GM12878 (cell line): ENCODE measurements at regions not wholly inside any gene's neighbourhood (a gene's known extent, or its start where the extent isn't known, plus 50 kb on each side); places are given as distances from the start of the nearest gene placed in this dataset.

Experiments used
- ATAC-seq: fragments of 200-7000 bp; cut with Tn5 transposase; 3 replicates; pipeline ENCODE4 v1.9.1; 2020; ENCODE audit warnings: mild to moderate bottlenecking, moderate library complexity
- BruUV-seq: library from RNA; stranded (reverse); fragments of 400-500 nt; replicated peaks from 2 replicates; lab custom pipeline; 2021; lab: Mats Ljungman, UMichigan
- CTCF ChIA-PET: fragments of 300-600 bp; sonication (Branson Sonifier 250); formaldehyde crosslinking; extraction: SDS; loops from one replicate; lab custom pipeline; 2021; ENCODE audit warnings: inconsistent platforms; lab: Yijun Ruan, JAX
- POLR2A ChIA-PET: fragments of 350-600 bp; formaldehyde crosslinking; extraction: SDS; loops from one replicate; lab custom pipeline; 2021; ENCODE audit warnings: inconsistent platforms; lab: Charles Lee
- RAD21 ChIA-PET: fragments of 300-600 bp; sonication (Branson Sonifier 250); formaldehyde crosslinking; loops from one replicate; lab custom pipeline; 2023; ENCODE audit warnings: antibody characterized with exemption; ENCODE audit not compliant: unreplicated experiment; lab: Charles Lee
- SMC1A ChIA-PET: fragments of 300-600 bp; sonication (Branson Sonifier 250); formaldehyde crosslinking; loops from one replicate; lab custom pipeline; 2023; ENCODE audit not compliant: unreplicated experiment, uncharacterized antibody; lab: Charles Lee
- DNase-seq: peaks from one replicate; pipeline ENCODE4 v3.0.0-alpha.2; 2011; ENCODE audit warnings: low read depth, low spot score
- FAIRE-seq: peaks from 3 replicates; lab custom pipeline; 2011; peaks lifted over from hg19 to GRCh38; lab: Jason Lieb, UNC
- H2AFZ ChIP-seq: 2 replicates; pipeline ENCODE4 v1.6.0; 2011; ENCODE audit warnings: low read depth, low read length, control low read depth; ENCODE audit not compliant: control insufficient read depth
- H3K27ac ChIP-seq: 2 replicates; pipeline ENCODE4 v1.5.1; 2011; ENCODE audit warnings: control low read depth; ENCODE audit not compliant: control insufficient read depth, insufficient read depth
- H3K27me3 ChIP-seq, 2 experiments: replicated peaks in 1 of 2; 2 replicates each; pipeline versions ENCODE4 v1.6.0 to v1.6.1; 2011; ENCODE audit warnings: low read length in 1 of 2; ENCODE audit not compliant: control insufficient read depth in 2 of 2, insufficient read depth in 2 of 2
- H3K36me3 ChIP-seq, 2 experiments: 2 replicates each; pipeline ENCODE4 v1.5.1; 2011; ENCODE audit warnings: low read length in 1 of 2; ENCODE audit not compliant: control insufficient read depth in 2 of 2, insufficient read depth in 2 of 2
- H3K4me1 ChIP-seq: 2 replicates; pipeline ENCODE4 v1.6.1; 2011; ENCODE audit warnings: mild to moderate bottlenecking, low read length, moderate library complexity, mixed read lengths; ENCODE audit not compliant: control insufficient read depth, insufficient read depth
- H3K4me2 ChIP-seq: 2 replicates; pipeline ENCODE4 v1.6.0; 2011; ENCODE audit warnings: control low read depth; ENCODE audit not compliant: control insufficient read depth, insufficient read depth
- H3K4me3 ChIP-seq: fragments of 200-600 bp; sonication (generic); 2 replicates; pipeline ENCODE4 v1.5.1; 2016
- H3K79me2 ChIP-seq: 2 replicates; pipeline ENCODE4 v1.6.0; 2011; ENCODE audit warnings: low read length; ENCODE audit not compliant: control insufficient read depth, insufficient read depth
- H3K9ac ChIP-seq: 2 replicates; pipeline ENCODE4 v1.8.0; 2011; ENCODE audit warnings: low read length, control low read depth, mixed read lengths; ENCODE audit not compliant: control insufficient read depth, insufficient read depth
- H3K9me3 ChIP-seq: replicated peaks from 3 replicates; pipeline ENCODE4 v1.5.1; 2011; ENCODE audit warnings: mild to moderate bottlenecking, low read length; ENCODE audit not compliant: control insufficient read depth, insufficient read depth
- H4K20me1 ChIP-seq: 2 replicates; pipeline ENCODE4 v1.6.0; 2011; ENCODE audit not compliant: control insufficient read depth, insufficient read depth
- CBFB ChIP-seq: IDR thresholded peaks from 2 replicates; pipeline ENCODE4 v1.6.1; 2016; ENCODE audit warnings: antibody characterized with exemption, low read depth
- HCFC1 ChIP-seq: fragments of 150-350 bp; IDR thresholded peaks from 2 replicates; pipeline ENCODE4 v1.6.1; 2014; ENCODE audit warnings: low read length
- LARP7 ChIP-seq: fragments of 450-650 bp; IDR thresholded peaks from 2 replicates; pipeline ENCODE4 v1.6.1; 2017; ENCODE audit warnings: mild to moderate bottlenecking
- MEF2B ChIP-seq: fragments of 450-650 bp; IDR thresholded peaks from 2 replicates; pipeline ENCODE4 v1.6.1; 2018; ENCODE audit warnings: mild to moderate bottlenecking, moderate library complexity; ENCODE audit not compliant: partially characterized antibody, poor library complexity, severe bottlenecking
- MYB ChIP-seq: fragments of 150-350 bp; IDR thresholded peaks from 2 replicates; pipeline ENCODE4 v1.6.1; 2014; ENCODE audit warnings: mild to moderate bottlenecking, low read depth, low read length, borderline replicate concordance
- TCF7 ChIP-seq: IDR thresholded peaks from 2 replicates; pipeline ENCODE4 v1.6.1; 2014; ENCODE audit warnings: antibody characterized with exemption, borderline replicate concordance
- WGBS: methylation state at CpG from one replicate; pipeline ENCODE4 v1.1.6; 2016; ENCODE audit warnings: low lambda C conversion rate; ENCODE audit not compliant: insufficient replicate concordance, insufficient coverage; ENCODE audit errors: missing lambda C conversion rate; 5-methylcytosine and 5-hydroxymethylcytosine counted together
- in situ Hi-C: fragments of 300-500 bp; cut with MboI; formaldehyde crosslinking; loops from 9 replicates; pipeline ENCODE4 v1.14.3; 2018; ENCODE audit warnings: mixed read lengths
- intact Hi-C: fragments of 100-400 bp; cut with micrococcal nuclease; formaldehyde crosslinking; loops from one replicate; pipeline ENCODE4 v1.14.2; 2022; ENCODE audit not compliant: unreplicated experiment
- TF ChIP-seq, protein P1 (sequence below): fragments of 450-650 bp; IDR thresholded peaks from 2 replicates; pipeline ENCODE4 v1.6.1; 2017; ENCODE audit warnings: low read depth, mild to moderate bottlenecking, moderate library complexity
- TF ChIP-seq, protein P2 (sequence below): fragments of 150-350 bp; IDR thresholded peaks from 2 replicates; pipeline ENCODE4 v1.6.1; 2014; ENCODE audit warnings: mild to moderate bottlenecking, low read depth, low read length
- TF ChIP-seq, protein P3 (sequence below): IDR thresholded peaks from 2 replicates; pipeline ENCODE4 v1.6.1; 2012; ENCODE audit warnings: low read depth, low read length, improper control_type of control experiment
- TF ChIP-seq, protein P4 (sequence below): fragments of 450-650 bp; IDR thresholded peaks from 2 replicates; pipeline ENCODE4 v1.6.1; 2014; ENCODE audit warnings: mild to moderate bottlenecking

DNA sequence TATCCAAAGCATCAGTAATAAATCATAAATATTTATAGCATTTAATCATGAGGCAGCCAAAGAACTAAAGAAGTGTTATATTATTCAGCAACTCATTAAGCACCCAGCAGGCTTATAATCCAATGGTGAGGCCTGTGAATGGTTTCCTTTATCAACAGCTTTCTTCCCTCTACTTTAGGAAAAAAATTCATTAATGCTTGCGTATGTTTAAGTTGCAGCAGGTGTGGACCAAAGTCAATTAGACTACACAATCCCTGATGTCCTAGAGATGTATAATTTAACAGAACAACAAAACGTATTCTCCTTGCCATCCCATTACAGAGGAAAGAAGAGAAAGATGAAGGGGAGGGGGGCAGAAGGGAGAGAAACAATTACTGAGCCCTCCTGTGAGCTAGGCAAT is 87.7 kb upstream of the MAGI3 start:
- H3K9ac ChIP-seq = no peak overlapping the region
- H3K4me3 ChIP-seq = no peak overlapping the region
- no peak for ATAC-seq
- FAIRE-seq = no peak
- intact Hi-C loops (no loop called here), in situ Hi-C loops (no loop called here)
- ChIA-PET RAD21 (no interaction called here), CTCF (no interaction called here), SMC1A (no interaction called here), POLR2A (no interaction called here)
- H3K79me2 ChIP-seq = no peaks in the 10 kb centered on the region
- TF ChIP-seq, protein P1, sequence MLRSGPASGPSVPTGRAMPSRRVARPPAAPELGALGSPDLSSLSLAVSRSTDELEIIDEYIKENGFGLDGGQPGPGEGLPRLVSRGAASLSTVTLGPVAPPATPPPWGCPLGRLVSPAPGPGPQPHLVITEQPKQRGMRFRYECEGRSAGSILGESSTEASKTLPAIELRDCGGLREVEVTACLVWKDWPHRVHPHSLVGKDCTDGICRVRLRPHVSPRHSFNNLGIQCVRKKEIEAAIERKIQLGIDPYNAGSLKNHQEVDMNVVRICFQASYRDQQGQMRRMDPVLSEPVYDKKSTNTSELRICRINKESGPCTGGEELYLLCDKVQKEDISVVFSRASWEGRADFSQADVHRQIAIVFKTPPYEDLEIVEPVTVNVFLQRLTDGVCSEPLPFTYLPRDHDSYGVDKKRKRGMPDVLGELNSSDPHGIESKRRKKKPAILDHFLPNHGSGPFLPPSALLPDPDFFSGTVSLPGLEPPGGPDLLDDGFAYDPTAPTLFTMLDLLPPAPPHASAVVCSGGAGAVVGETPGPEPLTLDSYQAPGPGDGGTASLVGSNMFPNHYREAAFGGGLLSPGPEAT = no peak
- TF ChIP-seq HCFC1 (no peak), TCF7 (no peak), MEF2B (no peak), CBFB (no peak), LARP7 (no peak), MYB (no peak)
- TF ChIP-seq, protein P2, sequence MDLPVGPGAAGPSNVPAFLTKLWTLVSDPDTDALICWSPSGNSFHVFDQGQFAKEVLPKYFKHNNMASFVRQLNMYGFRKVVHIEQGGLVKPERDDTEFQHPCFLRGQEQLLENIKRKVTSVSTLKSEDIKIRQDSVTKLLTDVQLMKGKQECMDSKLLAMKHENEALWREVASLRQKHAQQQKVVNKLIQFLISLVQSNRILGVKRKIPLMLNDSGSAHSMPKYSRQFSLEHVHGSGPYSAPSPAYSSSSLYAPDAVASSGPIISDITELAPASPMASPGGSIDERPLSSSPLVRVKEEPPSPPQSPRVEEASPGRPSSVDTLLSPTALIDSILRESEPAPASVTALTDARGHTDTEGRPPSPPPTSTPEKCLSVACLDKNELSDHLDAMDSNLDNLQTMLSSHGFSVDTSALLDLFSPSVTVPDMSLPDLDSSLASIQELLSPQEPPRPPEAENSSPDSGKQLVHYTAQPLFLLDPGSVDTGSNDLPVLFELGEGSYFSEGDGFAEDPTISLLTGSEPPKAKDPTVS = no peak
- TF ChIP-seq, protein P3, sequence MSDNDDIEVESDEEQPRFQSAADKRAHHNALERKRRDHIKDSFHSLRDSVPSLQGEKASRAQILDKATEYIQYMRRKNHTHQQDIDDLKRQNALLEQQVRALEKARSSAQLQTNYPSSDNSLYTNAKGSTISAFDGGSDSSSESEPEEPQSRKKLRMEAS = no peak
- TF ChIP-seq, protein P4, sequence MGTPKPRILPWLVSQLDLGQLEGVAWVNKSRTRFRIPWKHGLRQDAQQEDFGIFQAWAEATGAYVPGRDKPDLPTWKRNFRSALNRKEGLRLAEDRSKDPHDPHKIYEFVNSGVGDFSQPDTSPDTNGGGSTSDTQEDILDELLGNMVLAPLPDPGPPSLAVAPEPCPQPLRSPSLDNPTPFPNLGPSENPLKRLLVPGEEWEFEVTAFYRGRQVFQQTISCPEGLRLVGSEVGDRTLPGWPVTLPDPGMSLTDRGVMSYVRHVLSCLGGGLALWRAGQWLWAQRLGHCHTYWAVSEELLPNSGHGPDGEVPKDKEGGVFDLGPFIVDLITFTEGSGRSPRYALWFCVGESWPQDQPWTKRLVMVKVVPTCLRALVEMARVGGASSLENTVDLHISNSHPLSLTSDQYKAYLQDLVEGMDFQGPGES = no peak
- peaks cover 0 to 1% of the 10 kb centered on the region in 2 experiments; a peak in 1 of 4 replicates for H3K27me3 ChIP-seq
- no peak overlapping the region for H2AFZ ChIP-seq
- H4K20me1 ChIP-seq = no peaks in the 10 kb centered on the region
- no peak overlapping the region for H3K4me2 ChIP-seq
- H3K36me3 ChIP-seq = no peaks in the 10 kb centered on the region
- WGBS = 51% methylated on average over 2 of the region's 2 CpGs
- no peak overlapping the region for H3K27ac ChIP-seq
- H3K4me1 ChIP-seq = no peaks in the 10 kb centered on the region
- no peak for DNase-seq
- BruUV-seq = no TSS peak
- no peaks in the 10 kb centered on the region for H3K9me3 ChIP-seq
